ENCODE measurements at regions not wholly inside any gene's neighbourhood (a gene's known extent, or its start where the extent isn't known, plus 50 kb on each side); places are given as distances from the start of the nearest gene placed in this dataset.

GRCh38 chr5:68545636-68546295 is 330.2 kb downstream of the PIK3R1 start:
- Histone ChIP-seq H3K9ac (ENCODE audit: low read length) (no peak overlapping the region), H3K79me2 (ENCODE audit: insufficient read depth, low read length) (no peaks in the 10 kb centered on the region), H3K27ac (ENCODE audit: low read depth, low read length) (no peak overlapping the region), H3K27me3 (ENCODE audit: insufficient read depth, low read length) (no peaks in the 10 kb centered on the region), H3K4me2 (ENCODE audit: low read length) (no peak overlapping the region), H3K36me3 (ENCODE audit: control insufficient read depth in 1 of 2, insufficient read depth in 2 of 2, low read length in 2 of 2) (no peaks in the 10 kb centered on the region), H3K9me2 (ENCODE audit: insufficient read depth) (no peaks in the 10 kb centered on the region), H3K9me3 (ENCODE audit: control insufficient read depth in 1 of 2, insufficient read depth in 1 of 2, low read depth in 1 of 2, low read length in 2 of 2) (no peaks in the 10 kb centered on the region), H3K4me3 (replicated peaks in 1 of 2; ENCODE audit: low read depth in 1 of 2, low read length in 2 of 2) (no peak overlapping the region), H3K4me1 (ENCODE audit: control insufficient read depth in 1 of 2, insufficient read depth in 2 of 2, low read length in 2 of 2) (peaks cover 2 to 18% of the 10 kb centered on the region in 2 experiments; a peak in 2 of 4 replicates), H4K20me1 (ENCODE audit: insufficient read depth) (no peaks in the 10 kb centered on the region), H2AFZ (ENCODE audit: low read depth, low read length, poor library complexity, severe bottlenecking) (no peak overlapping the region)
- intact Hi-C loops (cut with micrococcal nuclease) = loop anchor here (10.0 kb wide), 1 partner anchor 261 kb away; no protein-coding TSS in a partner anchor
- RAD21 ChIA-PET (ENCODE audit: low non-redundant PET in 1 of 2, low total read pairs in 2 of 2, uncharacterized antibody in 2 of 2, unreplicated experiment in 2 of 2) = no interaction called here
- DNase-seq (ENCODE audit: low read depth, low spot score) (no peak), ATAC-seq (no peak)
- TF ChIP-seq SP1 (IDR thresholded peaks at IDR 0.05; ENCODE audit: low read depth) = no peak
- no peak for TF ChIP-seq EZH2 (IDR thresholded peaks at IDR 0.05)
- TF ChIP-seq ELF1 (IDR thresholded peaks at IDR 0.05; ENCODE audit: borderline replicate concordance, low read depth) = no peak
- no peak for TF ChIP-seq CEBPB (IDR thresholded peaks at IDR 0.05; ENCODE audit: low read depth)
- no peak for TF ChIP-seq TCF7L2 (IDR thresholded peaks at IDR 0.05; ENCODE audit: borderline replicate concordance, extremely low read depth, insufficient read depth, insufficient read length)
- TF ChIP-seq ZFX (IDR thresholded peaks at IDR 0.05) = no peak
- no peak for TF ChIP-seq MAX (IDR thresholded peaks at IDR 0.05)
- no peak for TF ChIP-seq RAD21 (IDR thresholded peaks at IDR 0.05; ENCODE audit: low read depth)
- TF ChIP-seq POLR2A (IDR thresholded peaks at IDR 0.05; ENCODE audit: borderline replicate concordance, extremely low read depth, insufficient read depth, insufficient read length) = no peak
- TF ChIP-seq CBX3 (IDR thresholded peaks at IDR 0.05; ENCODE audit: low read depth) = no peak
- TF ChIP-seq JUND (IDR thresholded peaks at IDR 0.05) = no peak
- no peak for TF ChIP-seq POLR2AphosphoS5 (IDR thresholded peaks at IDR 0.05; ENCODE audit: low read depth, low read length)
- TF ChIP-seq CTCF (IDR thresholded peaks at IDR 0.05 in 2 of 3, conservative IDR thresholded peaks at IDR 0.05 in 1 of 3; ENCODE audit: borderline replicate concordance in 1 of 3, insufficient read depth in 1 of 3, low read depth in 2 of 3, low read length in 2 of 3) = no peak
- TF ChIP-seq ATF3 (IDR thresholded peaks at IDR 0.05) = no peak
- no TSS peak for BruUV-seq (replicated peaks)
- CTCF ChIA-PET = no interaction called here
- POLR2A ChIA-PET = no interaction called here

Data from HCT116 (cell line).